Stimulated activated CD8-positive, alpha-beta memory T cell treated with anti-CD3 and anti-CD28 coated beads, Interleukin-12 subunit alpha, Interleukin-12 subunit beta, amount 100 ng/mL, for 4 hours (primary cell): ENCODE measurements at regions not wholly inside any gene's neighbourhood (a gene's known extent, or its start where the extent isn't known, plus 50 kb on each side); places are given as distances from the start of the nearest gene placed in this dataset.

Experiments used
- DNase-seq: peaks from one replicate; pipeline ENCODE4 v3.0.0-alpha.2; 2020; ENCODE audit warnings: low read depth

- no peak for DNase-seq
Observed at GRCh38 chr9:126017758-126018157, 270.6 kb downstream of the PBX3 start.

GRCh38 chr9:126020836-126021235, 273.7 kb downstream of the PBX3 start:
- no peak for DNase-seq

GRCh38 chr9:126023962-126024361, 276.8 kb downstream of the PBX3 start:
- no peak for DNase-seq

- DNase-seq: no peak
Observed at GRCh38 chr9:126024581-126025230, 277.5 kb downstream of the PBX3 start.

- no peak for DNase-seq
Observed at GRCh38 chr9:126025991-126026390, 278.8 kb downstream of the PBX3 start.

- no peak for DNase-seq
Observed at GRCh38 chr9:126027566-126027965, 280.4 kb downstream of the PBX3 start.

GRCh38 chr9:126028746-126029145, 281.6 kb downstream of the PBX3 start:
- DNase-seq: no peak

- DNase-seq: no peak
Observed at GRCh38 chr9:126030716-126031115, 283.5 kb downstream of the PBX3 start.

- DNase-seq: no peak
Observed at GRCh38 chr9:126031116-126031515, 283.9 kb downstream of the PBX3 start.

- no peak for DNase-seq
Observed at GRCh38 chr9:126032135-126032534, 285.0 kb downstream of the PBX3 start.

- DNase-seq: no peak
Observed at GRCh38 chr9:126033318-126033717, 286.1 kb downstream of the PBX3 start.

GRCh38 chr9:126033956-126034355, 286.8 kb downstream of the PBX3 start:
- DNase-seq: no peak

GRCh38 chr9:126036881-126037291, 289.7 kb downstream of the PBX3 start:
- no peak for DNase-seq

GRCh38 chr9:126038790-126039189, 287.8 kb upstream of the MVB12B start:
- no peak for DNase-seq

GRCh38 chr9:126043681-126044080, 282.9 kb upstream of the MVB12B start:
- DNase-seq: no peak

GRCh38 chr9:126049088-126049487, 277.5 kb upstream of the MVB12B start:
- no peak for DNase-seq

- DNase-seq: no peak
Observed at GRCh38 chr9:126049896-126050604, 276.6 kb upstream of the MVB12B start.

GRCh38 chr9:126050605-126050990, 276.0 kb upstream of the MVB12B start:
- no peak for DNase-seq

GRCh38 chr9:126051446-126052130, 275.0 kb upstream of the MVB12B start:
- DNase-seq: no peak

GRCh38 chr9:126052791-126053190, 273.8 kb upstream of the MVB12B start:
- no peak for DNase-seq

GRCh38 chr9:126053913-126054312, 272.7 kb upstream of the MVB12B start:
- DNase-seq: no peak

- DNase-seq: no peak
Observed at GRCh38 chr9:126055381-126055985, 271.1 kb upstream of the MVB12B start.
